HCT116 (cell line): ENCODE measurements at regions not wholly inside any gene's neighbourhood (a gene's known extent, or its start where the extent isn't known, plus 50 kb on each side); places are given as distances from the start of the nearest gene placed in this dataset.

Experiments
- ATAC-seq: fragments of 200-7000 bp; cut with Tn5 transposase; 2 replicates; pipeline ENCODE4 v1.9.1; 2020; ENCODE audit warnings: mild to moderate bottlenecking, moderate library complexity
- BruUV-seq: library from RNA; stranded (reverse); fragments of 400-500 nt; replicated peaks from 2 replicates; lab custom pipeline; 2021; lab: Mats Ljungman, UMichigan
- CTCF ChIA-PET: fragments of 300-600 bp; sonication (Branson Sonifier 250); formaldehyde crosslinking; loops from one replicate; lab custom pipeline; 2021; ENCODE audit warnings: antibody characterized with exemption; lab: Charles Lee
- POLR2A ChIA-PET: fragments of 300-600, 350-600 bp; sonication (Branson Sonifier 250); formaldehyde crosslinking; loops from one replicate; lab custom pipeline; 2021; ENCODE audit warnings: antibody characterized with exemption; lab: Charles Lee
- RAD21 ChIA-PET, 2 experiments: fragments of 300-600 bp; sonication (Branson Sonifier 250); formaldehyde crosslinking; loops; one replicate each; lab custom pipeline; 2023; ENCODE audit warnings: low total read pairs in 2 of 2; ENCODE audit not compliant: uncharacterized antibody in 2 of 2, unreplicated experiment in 2 of 2, low non-redundant PET in 1 of 2; lab: Charles Lee
- DNase-seq: peaks from one replicate; pipeline ENCODE4 v3.0.0-alpha.2; 2010; ENCODE audit warnings: low read depth, low spot score
- H2AFZ ChIP-seq: fragments of 200-600 bp; shearing (Covaris generic), sonication (generic); 2 replicates; pipeline ENCODE4 v1.6.1; 2017; ENCODE audit warnings: low read depth, mixed run types, mixed read lengths, antibody characterized with exemption, low read length; ENCODE audit not compliant: poor library complexity, severe bottlenecking
- H3K27ac ChIP-seq: 2 replicates; pipeline ENCODE4 v1.5.1; 2012; ENCODE audit warnings: low read depth, low read length
- H3K27me3 ChIP-seq: fragments of 200-600 bp; sonication (generic); 2 replicates; pipeline ENCODE4 v1.6.1; 2016; ENCODE audit warnings: mixed run types, low read length, mixed read lengths; ENCODE audit not compliant: insufficient read depth
- H3K36me3 ChIP-seq, 2 experiments: fragments of 200-500 bp in 1 of 2; fragments of 200-600 bp in 1 of 2; sonication (Bioruptor generic) in 1 of 2; sonication (generic) in 1 of 2; 2 replicates each; pipeline versions ENCODE4 v1.5.1 to v1.6.1; 2014 to 2016; ENCODE audit warnings: low read length in 2 of 2, inconsistent platforms in 1 of 2, mixed read lengths in 1 of 2, mixed run types in 1 of 2; ENCODE audit not compliant: insufficient read depth in 2 of 2, control insufficient read depth in 1 of 2
- H3K4me1 ChIP-seq, 2 experiments: fragments of 200-600 bp in 1 of 2; sonication (generic) in 1 of 2; 2 replicates each; pipeline versions ENCODE4 v1.5.1 to v1.6.1; 2012 to 2017; ENCODE audit warnings: low read length in 2 of 2, inconsistent platforms in 1 of 2, mild to moderate bottlenecking in 1 of 2, mixed read lengths in 1 of 2, mixed run types in 1 of 2, moderate library complexity in 1 of 2; ENCODE audit not compliant: insufficient read depth in 2 of 2, control insufficient read depth in 1 of 2
- H3K4me2 ChIP-seq: fragments of 200-600 bp; sonication (generic); 2 replicates; pipeline ENCODE4 v1.6.1; 2017; ENCODE audit warnings: mixed run types, low read length, mixed read lengths
- H3K4me3 ChIP-seq, 2 experiments: fragments of 200-600 bp in 1 of 2; sonication (generic) in 1 of 2; replicated peaks in 1 of 2; 2 replicates each; pipeline ENCODE4 v1.5.1; 2011 to 2016; ENCODE audit warnings: low read length in 2 of 2, control low read depth in 1 of 2, low read depth in 1 of 2, mild to moderate bottlenecking in 1 of 2, mixed read lengths in 1 of 2, mixed run types in 1 of 2
- H3K79me2 ChIP-seq: fragments of 200-600 bp; sonication (generic); 2 replicates; pipeline ENCODE4 v1.6.1; 2017; ENCODE audit warnings: mild to moderate bottlenecking, mixed run types, low read length, moderate library complexity, mixed read lengths; ENCODE audit not compliant: insufficient read depth
- H3K9ac ChIP-seq: fragments of 200-600 bp; sonication (generic); 2 replicates; pipeline ENCODE4 v1.6.1; 2016; ENCODE audit warnings: low read length, mixed read lengths
- H3K9me2 ChIP-seq: fragments of 200-600 bp; sonication (generic), shearing (Covaris generic); 2 replicates; pipeline ENCODE4 v1.6.1; 2017; ENCODE audit warnings: mixed run types, mild to moderate bottlenecking, moderate library complexity; ENCODE audit not compliant: insufficient read depth
- H3K9me3 ChIP-seq, 2 experiments: fragments of 200-500 bp in 1 of 2; fragments of 200-600 bp in 1 of 2; sonication (Bioruptor generic) in 1 of 2; sonication (generic) in 1 of 2; 2 replicates each; pipeline ENCODE4 v1.6.1; 2014 to 2017; ENCODE audit warnings: low read length in 2 of 2, mixed read lengths in 2 of 2, inconsistent platforms in 1 of 2, low read depth in 1 of 2, mild to moderate bottlenecking in 1 of 2, mixed run types in 1 of 2, moderate library complexity in 1 of 2; ENCODE audit not compliant: control insufficient read depth in 1 of 2, insufficient read depth in 1 of 2
- H4K20me1 ChIP-seq: fragments of 200-600 bp; sonication (generic), shearing (Covaris generic); 2 replicates; pipeline ENCODE4 v1.6.1; 2017; ENCODE audit warnings: mixed run types, mild to moderate bottlenecking, moderate library complexity; ENCODE audit not compliant: insufficient read depth
- ATF3 ChIP-seq: IDR thresholded peaks from 2 replicates; pipeline ENCODE4 v1.6.1; 2012
- CBX3 ChIP-seq: IDR thresholded peaks from 2 replicates; pipeline ENCODE4 v1.6.1; 2012; ENCODE audit warnings: low read depth
- CEBPB ChIP-seq: IDR thresholded peaks from 2 replicates; pipeline ENCODE4 v1.6.1; 2012; ENCODE audit warnings: low read depth
- EGR1 ChIP-seq: IDR thresholded peaks from 2 replicates; pipeline ENCODE4 v1.6.1; 2012; ENCODE audit warnings: low read depth
- EZH2 ChIP-seq: fragments of 200-600 bp; sonication (generic); IDR thresholded peaks from 2 replicates; pipeline ENCODE4 v1.6.1; 2017; ENCODE audit warnings: antibody characterized with exemption, mixed run types
- EZH2phosphoT487 ChIP-seq: fragments of 200-600 bp; IDR thresholded peaks from 2 replicates; pipeline ENCODE4 v1.6.1; 2018; ENCODE audit warnings: antibody characterized with exemption, borderline replicate concordance
- RAD21 ChIP-seq: IDR thresholded peaks from 2 replicates; pipeline ENCODE4 v1.6.1; 2012; ENCODE audit warnings: low read depth, mild to moderate bottlenecking
- REST ChIP-seq: IDR thresholded peaks from 2 replicates; pipeline ENCODE4 v1.6.1; 2012; ENCODE audit warnings: low read depth
- SIN3A ChIP-seq: IDR thresholded peaks from 2 replicates; pipeline ENCODE4 v1.6.1; 2012; ENCODE audit warnings: low read depth
- SRF ChIP-seq: IDR thresholded peaks from 2 replicates; pipeline ENCODE4 v1.6.1; 2012; ENCODE audit warnings: low read depth
- ZBTB33 ChIP-seq: IDR thresholded peaks from 2 replicates; pipeline ENCODE4 v1.6.1; 2011; ENCODE audit warnings: mild to moderate bottlenecking, low read length, moderate library complexity; ENCODE audit not compliant: insufficient replicate concordance; ENCODE audit errors: extremely low read depth
- ZFX ChIP-seq: fragments of 450-650 bp; IDR thresholded peaks from 2 replicates; pipeline ENCODE4 v1.6.1; 2017
- intact Hi-C: fragments of 100-400 bp; cut with micrococcal nuclease; formaldehyde crosslinking; loops from 2 replicates; pipeline ENCODE4 v1.10.0; 2022

GRCh38 chr17:77833769-77834168, 124.7 kb upstream of the TNRC6C start:
- no TSS peak for BruUV-seq
- DNase-seq, result no peak
- H3K4me2 ChIP-seq, result peak overlapping the region; percentile 77; the same call in 1 of the 2 replicates
- no peaks in the 10 kb centered on the region for H3K79me2 ChIP-seq
- ChIA-PET CTCF (interaction anchor here (1.5 kb wide), 1 partner anchor 10 kb away, joined by 5 read pairs; no protein-coding TSS in a partner anchor), RAD21 (no interaction called here), POLR2A (no interaction called here)
- no peaks in the 10 kb centered on the region for H3K36me3 ChIP-seq
- no peak for TF ChIP-seq SRF
- TF ChIP-seq ZBTB33, result no peak
- no peak for TF ChIP-seq RAD21
- no peak for TF ChIP-seq EZH2phosphoT487
- TF ChIP-seq REST, result no peak
- TF ChIP-seq CEBPB, result no peak
- TF ChIP-seq ZFX, result no peak
- TF ChIP-seq EZH2, result no peak
- TF ChIP-seq CBX3, result no peak
- no peak for TF ChIP-seq EGR1
- TF ChIP-seq SIN3A, result no peak
- no peak for TF ChIP-seq ATF3
- H3K4me1 ChIP-seq, result peaks cover 37 to 58% of the 10 kb centered on the region in 2 experiments
- H3K4me3 ChIP-seq, result no peak overlapping the region
- H3K9me2 ChIP-seq, result no peaks in the 10 kb centered on the region
- intact Hi-C loops, result no loop called here
- H4K20me1 ChIP-seq, result no peaks in the 10 kb centered on the region
- no peaks in the 10 kb centered on the region for H3K9me3 ChIP-seq
- no peaks in the 10 kb centered on the region for H3K27me3 ChIP-seq
- no peak overlapping the region for H3K27ac ChIP-seq
- ATAC-seq, result no peak
- H3K9ac ChIP-seq, result no peak overlapping the region
- no peak overlapping the region for H2AFZ ChIP-seq
